HFFc6 (cell line): ENCODE measurements at regions not wholly inside any gene's neighbourhood (a gene's known extent, or its start where the extent isn't known, plus 50 kb on each side); places are given as distances from the start of the nearest gene placed in this dataset.

Experiments used
- DNase-seq: peaks from one replicate; pipeline ENCODE4 v3.0.0-alpha.2; 2018
- H3K27ac Mint-ChIP-seq: 2 replicates; pipeline ENCODE4 v1.8.0; 2020; ENCODE audit warnings: mild to moderate bottlenecking, mixed read lengths
- H3K27me3 Mint-ChIP-seq: 2 replicates; pipeline ENCODE4 v1.8.0; 2021; ENCODE audit warnings: mild to moderate bottlenecking, moderate library complexity, mixed read lengths; ENCODE audit not compliant: insufficient read depth
- H3K36me3 Mint-ChIP-seq: 2 replicates; pipeline ENCODE4 v1.8.0; 2021; ENCODE audit warnings: low read depth, mixed read lengths
- H3K4me1 Mint-ChIP-seq: 2 replicates; pipeline ENCODE4 v1.8.0; 2020; ENCODE audit warnings: low read depth, mixed read lengths
- H3K4me3 Mint-ChIP-seq: 2 replicates; pipeline ENCODE4 v1.8.0; 2020; ENCODE audit warnings: mild to moderate bottlenecking, moderate library complexity, mixed read lengths
- H3K9me3 Mint-ChIP-seq: 2 replicates; pipeline ENCODE4 v1.8.0; 2020; ENCODE audit warnings: mild to moderate bottlenecking, mixed read lengths
- TF ChIP-seq, protein P1 (sequence below): fragments of 200-600 bp; sonication (generic); IDR thresholded peaks from 2 replicates; pipeline ENCODE4 v1.5.0; 2021; ENCODE audit warnings: antibody characterized with exemption, mild to moderate bottlenecking

DNA sequence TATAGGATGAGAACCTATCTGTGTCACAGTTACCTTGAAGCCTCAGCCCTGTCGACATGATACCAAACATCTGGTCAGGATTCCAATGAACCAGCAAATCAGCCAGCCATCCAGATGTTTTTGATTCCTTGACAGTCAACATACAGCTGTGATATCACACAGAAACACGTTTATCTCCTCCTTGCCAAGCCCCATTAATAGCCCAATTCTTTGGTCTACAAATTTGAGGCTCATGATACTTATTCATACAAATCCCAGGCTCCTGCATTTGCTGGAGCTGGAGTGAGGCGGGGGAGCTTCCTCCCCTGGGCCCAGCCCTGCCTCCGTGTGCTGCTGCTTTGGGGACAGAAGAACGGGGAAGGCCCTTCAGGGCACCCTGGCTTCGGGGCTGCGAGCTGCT, 611.6 kb upstream of the SALL3 start:
- H3K4me1 Mint-ChIP-seq, result no peaks in the 10 kb centered on the region
- TF ChIP-seq, protein P1, sequence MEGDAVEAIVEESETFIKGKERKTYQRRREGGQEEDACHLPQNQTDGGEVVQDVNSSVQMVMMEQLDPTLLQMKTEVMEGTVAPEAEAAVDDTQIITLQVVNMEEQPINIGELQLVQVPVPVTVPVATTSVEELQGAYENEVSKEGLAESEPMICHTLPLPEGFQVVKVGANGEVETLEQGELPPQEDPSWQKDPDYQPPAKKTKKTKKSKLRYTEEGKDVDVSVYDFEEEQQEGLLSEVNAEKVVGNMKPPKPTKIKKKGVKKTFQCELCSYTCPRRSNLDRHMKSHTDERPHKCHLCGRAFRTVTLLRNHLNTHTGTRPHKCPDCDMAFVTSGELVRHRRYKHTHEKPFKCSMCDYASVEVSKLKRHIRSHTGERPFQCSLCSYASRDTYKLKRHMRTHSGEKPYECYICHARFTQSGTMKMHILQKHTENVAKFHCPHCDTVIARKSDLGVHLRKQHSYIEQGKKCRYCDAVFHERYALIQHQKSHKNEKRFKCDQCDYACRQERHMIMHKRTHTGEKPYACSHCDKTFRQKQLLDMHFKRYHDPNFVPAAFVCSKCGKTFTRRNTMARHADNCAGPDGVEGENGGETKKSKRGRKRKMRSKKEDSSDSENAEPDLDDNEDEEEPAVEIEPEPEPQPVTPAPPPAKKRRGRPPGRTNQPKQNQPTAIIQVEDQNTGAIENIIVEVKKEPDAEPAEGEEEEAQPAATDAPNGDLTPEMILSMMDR, result no peak
- H3K9me3 Mint-ChIP-seq, result peaks cover 34% of the 10 kb centered on the region
- H3K27ac Mint-ChIP-seq, result no peak overlapping the region
- H3K36me3 Mint-ChIP-seq, result 0 out of 2 replicates have a peak, but pooled peaks cover 6% of the 10 kb centered on the region
- H3K4me3 Mint-ChIP-seq, result no peak overlapping the region
- no peak for DNase-seq
- H3K27me3 Mint-ChIP-seq, result no peaks in the 10 kb centered on the region; the same call in 1 of the 2 replicates

GRCh38 chr18:78368726-78369125, 610.9 kb upstream of the SALL3 start:
- Mint-ChIP-seq H3K27me3 (no peaks in the 10 kb centered on the region; the same call in 1 of the 2 replicates), H3K9me3 (peaks cover 36% of the 10 kb centered on the region), H3K4me1 (no peaks in the 10 kb centered on the region), H3K4me3 (no peak overlapping the region), H3K36me3 (0 out of 2 replicates have a peak, but pooled peaks cover 5% of the 10 kb centered on the region), H3K27ac (no peak overlapping the region)
- no peak for DNase-seq
- TF ChIP-seq, protein P1, result no peak

DNA sequence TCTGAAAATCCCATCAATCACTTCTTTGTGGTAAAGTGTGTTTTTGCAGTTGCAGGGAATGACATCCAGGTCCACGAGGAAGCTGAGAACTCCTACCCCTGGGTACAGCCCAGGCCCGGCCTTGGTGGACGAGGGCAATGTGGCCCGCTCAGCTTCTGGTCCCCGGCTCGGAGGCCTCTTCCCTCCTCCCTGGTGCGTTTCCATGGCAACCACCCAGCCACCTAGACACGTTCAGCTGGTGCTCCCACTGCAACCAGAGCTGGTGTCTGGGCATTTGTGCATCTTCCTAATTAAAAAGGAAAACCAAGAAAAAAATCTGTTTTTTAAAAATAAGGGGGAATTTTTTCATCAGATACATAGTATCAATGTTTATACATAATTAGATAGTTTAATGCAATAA, 603.6 kb upstream of the SALL3 start:
- TF ChIP-seq, protein P1, result no peak
- no peak for DNase-seq
- Mint-ChIP-seq H3K4me1 (no peaks in the 10 kb centered on the region), H3K4me3 (no peak overlapping the region), H3K9me3 (peaks cover 44% of the 10 kb centered on the region), H3K36me3 (no peaks in the 10 kb centered on the region), H3K27me3 (no peaks in the 10 kb centered on the region), H3K27ac (no peak overlapping the region)

- no peak overlapping the region for H3K27ac Mint-ChIP-seq
- DNase-seq, result no peak
- H3K36me3 Mint-ChIP-seq, result peaks cover 4% of the 10 kb centered on the region; the same call in 1 of the 2 replicates
- H3K9me3 Mint-ChIP-seq, result peaks cover 52% of the 10 kb centered on the region
- TF ChIP-seq, protein P1, result no peak
- no peaks in the 10 kb centered on the region for H3K27me3 Mint-ChIP-seq
- H3K4me1 Mint-ChIP-seq, result no peaks in the 10 kb centered on the region
- no peak overlapping the region for H3K4me3 Mint-ChIP-seq
Observed at GRCh38 chr18:78378403-78378802, 601.2 kb upstream of the SALL3 start.

DNA sequence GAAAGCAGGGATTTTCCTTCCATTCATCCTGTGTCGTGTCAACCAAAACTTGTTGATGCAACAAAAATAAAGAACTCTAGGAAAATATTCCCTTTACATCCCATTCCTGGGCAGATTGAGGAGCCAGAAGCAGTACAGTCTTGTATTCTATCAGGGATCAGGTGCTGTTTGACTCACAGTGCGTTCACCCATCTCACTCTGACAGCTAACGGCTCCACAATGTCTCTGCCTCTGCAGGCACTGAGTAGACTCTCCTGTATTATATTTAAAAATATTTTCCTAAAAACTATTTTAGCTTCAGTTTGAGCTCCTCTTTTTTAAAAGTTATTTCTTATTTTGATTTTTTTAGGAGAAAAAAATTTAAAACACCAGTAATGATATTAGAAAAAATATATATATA, 600.6 kb upstream of the SALL3 start:
- Mint-ChIP-seq H3K27ac (no peak overlapping the region), H3K9me3 (peaks cover 52% of the 10 kb centered on the region), H3K4me3 (no peak overlapping the region), H3K27me3 (no peaks in the 10 kb centered on the region; the same call in 1 of the 2 replicates), H3K4me1 (no peaks in the 10 kb centered on the region), H3K36me3 (peaks cover 7% of the 10 kb centered on the region; the same call in 1 of the 2 replicates)
- DNase-seq, result no peak
- TF ChIP-seq, protein P1, result no peak
